Mesothelial cell of epicardium (in vitro differentiated cells): ENCODE measurements at regions not wholly inside any gene's neighbourhood (a gene's known extent, or its start where the extent isn't known, plus 50 kb on each side); places are given as distances from the start of the nearest gene placed in this dataset.

ENCODE experiments used
- DNase-seq, 2 experiments: peaks; one replicate each; pipeline ENCODE4 v3.0.0; 2021; ENCODE audit warnings: low spot score in 2 of 2; ENCODE audit not compliant: unreplicated experiment in 2 of 2
- H3K27ac Mint-ChIP-seq: 2 replicates; pipeline ENCODE4 v1.8.0; 2021; ENCODE audit warnings: mixed read lengths
- H3K27me3 Mint-ChIP-seq: 2 replicates; pipeline ENCODE4 v1.8.0; 2021; ENCODE audit warnings: low read depth, mixed read lengths
- H3K36me3 Mint-ChIP-seq: 2 replicates; pipeline ENCODE4 v1.8.0; 2021; ENCODE audit warnings: mixed read lengths
- H3K4me1 Mint-ChIP-seq: 2 replicates; pipeline ENCODE4 v1.8.0; 2021; ENCODE audit warnings: mixed read lengths
- H3K4me3 Mint-ChIP-seq: 2 replicates; pipeline ENCODE4 v1.8.0; 2021; ENCODE audit warnings: mild to moderate bottlenecking, moderate library complexity, mixed read lengths
- H3K9me3 Mint-ChIP-seq: 2 replicates; pipeline ENCODE4 v1.8.0; 2021; ENCODE audit warnings: mixed read lengths
- TF ChIP-seq, protein P1 (sequence below): fragments of 200-600 bp; sonication (generic); IDR thresholded peaks from one replicate; pipeline ENCODE4 v1.5.0; 2021; ENCODE audit warnings: antibody characterized with exemption; ENCODE audit not compliant: unreplicated experiment

DNA sequence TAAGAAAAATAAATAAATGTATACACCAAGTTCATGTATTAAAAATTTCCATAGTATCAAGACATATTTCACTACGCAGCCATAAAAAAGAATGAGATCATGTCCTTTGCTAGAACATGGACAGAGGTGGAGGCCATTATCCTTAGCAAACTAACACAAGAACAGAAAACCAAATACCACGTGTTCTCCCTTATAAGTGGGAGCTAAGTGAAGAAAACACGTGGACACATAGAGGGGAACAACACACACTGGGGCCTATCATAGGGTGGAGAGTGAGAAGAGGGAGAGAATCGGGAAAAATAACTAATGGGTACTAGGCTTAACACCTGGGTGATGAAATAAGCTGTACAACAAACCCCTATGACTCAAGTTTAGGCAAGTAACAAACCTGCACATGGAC, 552.4 kb upstream of the PBX1 start:
- H3K36me3 Mint-ChIP-seq = peaks cover 16% of the 10 kb centered on the region
- no peak overlapping the region for H3K27ac Mint-ChIP-seq
- H3K4me1 Mint-ChIP-seq = no peaks in the 10 kb centered on the region
- peaks cover 58% of the 10 kb centered on the region for H3K9me3 Mint-ChIP-seq
- no peak overlapping the region for H3K4me3 Mint-ChIP-seq
- no peak for DNase-seq
- no peaks in the 10 kb centered on the region for H3K27me3 Mint-ChIP-seq
- TF ChIP-seq, protein P1, sequence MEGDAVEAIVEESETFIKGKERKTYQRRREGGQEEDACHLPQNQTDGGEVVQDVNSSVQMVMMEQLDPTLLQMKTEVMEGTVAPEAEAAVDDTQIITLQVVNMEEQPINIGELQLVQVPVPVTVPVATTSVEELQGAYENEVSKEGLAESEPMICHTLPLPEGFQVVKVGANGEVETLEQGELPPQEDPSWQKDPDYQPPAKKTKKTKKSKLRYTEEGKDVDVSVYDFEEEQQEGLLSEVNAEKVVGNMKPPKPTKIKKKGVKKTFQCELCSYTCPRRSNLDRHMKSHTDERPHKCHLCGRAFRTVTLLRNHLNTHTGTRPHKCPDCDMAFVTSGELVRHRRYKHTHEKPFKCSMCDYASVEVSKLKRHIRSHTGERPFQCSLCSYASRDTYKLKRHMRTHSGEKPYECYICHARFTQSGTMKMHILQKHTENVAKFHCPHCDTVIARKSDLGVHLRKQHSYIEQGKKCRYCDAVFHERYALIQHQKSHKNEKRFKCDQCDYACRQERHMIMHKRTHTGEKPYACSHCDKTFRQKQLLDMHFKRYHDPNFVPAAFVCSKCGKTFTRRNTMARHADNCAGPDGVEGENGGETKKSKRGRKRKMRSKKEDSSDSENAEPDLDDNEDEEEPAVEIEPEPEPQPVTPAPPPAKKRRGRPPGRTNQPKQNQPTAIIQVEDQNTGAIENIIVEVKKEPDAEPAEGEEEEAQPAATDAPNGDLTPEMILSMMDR = no peak

DNA sequence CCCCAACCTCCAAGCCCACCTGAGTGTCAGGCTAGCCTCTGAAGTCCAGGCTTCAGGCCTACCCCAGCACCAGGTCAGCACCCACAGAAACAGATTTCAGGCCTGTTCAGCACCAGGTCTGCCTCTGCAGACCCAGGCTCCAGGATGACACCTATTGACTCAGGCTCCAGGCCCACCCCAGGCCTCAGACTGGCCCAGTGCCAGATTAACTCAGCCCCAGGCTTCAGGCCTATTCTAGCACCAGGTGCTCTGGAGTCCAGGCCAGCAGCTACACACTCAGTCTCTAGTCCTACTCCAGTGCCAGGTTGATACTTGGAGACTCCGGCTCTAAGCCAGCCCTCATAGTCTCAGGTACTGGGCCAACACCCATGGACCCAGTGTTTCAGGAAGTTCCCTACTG, 541.7 kb upstream of the PBX1 start:
- peaks cover 49% of the 10 kb centered on the region for H3K9me3 Mint-ChIP-seq
- no peaks in the 10 kb centered on the region for H3K27me3 Mint-ChIP-seq
- H3K36me3 Mint-ChIP-seq = peaks cover 7% of the 10 kb centered on the region
- no peak overlapping the region for H3K4me3 Mint-ChIP-seq
- DNase-seq = no peak
- no peaks in the 10 kb centered on the region for H3K4me1 Mint-ChIP-seq
- TF ChIP-seq, protein P1 = no peak
- no peak overlapping the region for H3K27ac Mint-ChIP-seq

DNA sequence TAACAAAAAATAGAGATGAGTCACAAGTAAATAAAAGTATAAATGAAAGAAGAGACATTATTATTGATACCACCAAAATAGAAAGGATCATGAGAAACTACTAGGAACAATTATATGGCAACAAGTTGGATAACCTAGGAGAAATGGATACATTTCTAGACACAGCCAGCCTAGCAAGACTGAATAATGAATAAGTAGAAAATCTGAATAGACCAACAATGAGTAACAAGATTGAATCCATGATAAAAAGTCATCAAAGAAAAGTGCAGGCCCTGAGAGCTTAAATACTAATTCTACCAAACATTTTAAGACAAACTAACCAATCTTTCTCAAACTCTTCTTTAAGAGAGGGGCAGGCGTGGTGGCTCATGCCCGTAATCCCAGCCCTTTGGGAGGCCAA, 538.6 kb upstream of the PBX1 start:
- Mint-ChIP-seq H3K9me3 (peaks cover 41% of the 10 kb centered on the region), H3K4me3 (no peak overlapping the region), H3K27me3 (no peaks in the 10 kb centered on the region), H3K27ac (no peak overlapping the region), H3K4me1 (no peaks in the 10 kb centered on the region), H3K36me3 (peaks cover 5% of the 10 kb centered on the region)
- TF ChIP-seq, protein P1 = no peak
- DNase-seq = no peak

DNA sequence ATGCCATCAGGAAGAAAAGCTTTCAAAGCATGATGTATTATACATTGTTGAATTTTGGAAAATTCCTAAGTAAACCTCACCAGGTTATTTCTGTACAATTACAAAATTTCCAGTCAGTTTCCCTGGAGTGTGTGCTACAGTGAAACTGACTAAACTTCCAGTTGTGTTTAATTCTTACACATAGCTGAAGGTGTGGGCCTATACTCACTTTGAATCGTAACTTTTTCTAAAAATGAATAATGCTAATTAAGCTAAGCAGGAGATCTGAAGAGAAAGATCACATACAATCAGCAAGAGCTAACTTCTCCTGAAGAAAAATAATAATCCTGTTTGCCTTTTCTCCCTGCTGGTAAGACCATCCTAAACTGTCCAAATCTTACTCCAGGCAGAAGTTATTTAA, 537.2 kb upstream of the PBX1 start:
- TF ChIP-seq, protein P1 = no peak
- H3K27me3 Mint-ChIP-seq = no peaks in the 10 kb centered on the region
- peaks cover 34% of the 10 kb centered on the region for H3K9me3 Mint-ChIP-seq
- DNase-seq = no peak
- H3K4me1 Mint-ChIP-seq = peaks cover 3% of the 10 kb centered on the region
- H3K36me3 Mint-ChIP-seq = peaks cover 5% of the 10 kb centered on the region
- H3K4me3 Mint-ChIP-seq = no peak overlapping the region
- no peak overlapping the region for H3K27ac Mint-ChIP-seq

DNA sequence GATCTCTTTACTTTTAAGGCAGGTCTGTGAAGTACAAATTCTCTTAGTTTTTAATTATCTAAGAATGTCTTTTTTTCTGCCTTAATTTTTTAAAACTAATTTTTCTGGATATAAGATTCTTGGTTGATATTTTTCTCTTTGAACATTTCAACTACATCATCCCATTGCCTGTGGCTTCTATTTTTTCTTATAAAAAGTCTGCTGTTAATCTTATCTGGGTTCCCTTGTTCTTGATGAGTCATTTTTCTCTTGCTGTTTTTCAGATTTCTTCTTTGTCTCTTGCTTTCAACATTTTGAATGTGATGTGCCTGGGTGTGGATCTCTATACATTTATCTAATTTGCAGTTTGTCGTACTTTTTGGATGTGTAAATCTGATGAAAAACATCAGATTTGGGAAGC, 525.2 kb upstream of the PBX1 start:
- H3K27me3 Mint-ChIP-seq = no peaks in the 10 kb centered on the region
- H3K9me3 Mint-ChIP-seq = peaks cover 47% of the 10 kb centered on the region
- TF ChIP-seq, protein P1 = no peak
- no peak overlapping the region for H3K27ac Mint-ChIP-seq
- no peak overlapping the region for H3K4me3 Mint-ChIP-seq
- no peak for DNase-seq
- peaks cover 10% of the 10 kb centered on the region for H3K36me3 Mint-ChIP-seq
- H3K4me1 Mint-ChIP-seq = no peaks in the 10 kb centered on the region

DNA sequence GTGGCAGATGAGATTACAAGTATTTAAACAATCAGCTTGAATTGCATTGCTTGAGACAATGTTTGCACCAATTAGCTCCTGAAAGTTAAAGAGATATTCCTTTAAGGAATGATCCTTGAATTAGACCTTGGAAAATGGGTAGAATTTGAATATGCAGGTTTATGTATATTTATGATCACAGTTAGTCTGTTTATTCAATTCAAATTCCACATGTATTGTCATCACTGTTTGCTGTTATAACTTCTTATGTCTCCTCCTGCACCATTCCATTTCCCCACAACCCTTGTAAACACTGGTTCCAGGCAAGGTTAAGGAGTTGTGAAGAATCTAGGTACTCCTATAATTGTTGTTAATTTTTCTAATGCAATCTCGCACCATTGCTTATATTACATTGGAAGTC, 518.2 kb upstream of the PBX1 start:
- DNase-seq = no peak
- H3K9me3 Mint-ChIP-seq = peaks cover 7% of the 10 kb centered on the region
- H3K4me3 Mint-ChIP-seq = no peak overlapping the region
- H3K4me1 Mint-ChIP-seq = no peaks in the 10 kb centered on the region
- no peaks in the 10 kb centered on the region for H3K36me3 Mint-ChIP-seq
- H3K27ac Mint-ChIP-seq = no peak overlapping the region
- H3K27me3 Mint-ChIP-seq = no peaks in the 10 kb centered on the region
- TF ChIP-seq, protein P1 = no peak
